K562 (cell line): ENCODE measurements at regions not wholly inside any gene's neighbourhood (a gene's known extent, or its start where the extent isn't known, plus 50 kb on each side); places are given as distances from the start of the nearest gene placed in this dataset.

Source experiments
- CREB3 ChIP-seq: fragments of 450-650 bp; conservative IDR thresholded peaks from 2 replicates; pipeline ENCODE4 v1.6.1; 2016; ENCODE audit warnings: missing genetic modification characterization, low read depth, mild to moderate bottlenecking, missing compliant biosample characterization, moderate library complexity
- DPF2 ChIP-seq: fragments of 450-650 bp; IDR thresholded peaks from 2 replicates; pipeline ENCODE4 v1.6.1; 2016
- ETS1 ChIP-seq: conservative IDR thresholded peaks from 2 replicates; pipeline ENCODE4 v1.6.1; 2011; ENCODE audit warnings: low read depth, mild to moderate bottlenecking, low read length; ENCODE audit not compliant: control insufficient read depth
- MTA3 ChIP-seq: fragments of 450-650 bp; formaldehyde crosslinking; IDR thresholded peaks from 2 replicates; pipeline ENCODE4 v1.6.1; 2017; ENCODE audit warnings: mild to moderate bottlenecking, borderline replicate concordance
- RBM14 ChIP-seq: fragments of 200-400 bp; formaldehyde crosslinking; IDR thresholded peaks from 2 replicates; pipeline ENCODE4 v1.6.1; 2018; ENCODE audit warnings: low read depth, mild to moderate bottlenecking, low read length, moderate library complexity, borderline replicate concordance; ENCODE audit not compliant: insufficient read depth
- RFX1 ChIP-seq: fragments of 450-650 bp; IDR thresholded peaks from 2 replicates; pipeline ENCODE4 v1.6.1; 2016; ENCODE audit warnings: mild to moderate bottlenecking, moderate library complexity
- TFE3 ChIP-seq: fragments of 450-650 bp; formaldehyde crosslinking; IDR thresholded peaks from 2 replicates; pipeline ENCODE4 v1.4.0; 2020; ENCODE audit warnings: mild to moderate bottlenecking, mixed read lengths
- ZC3H11A ChIP-seq: IDR thresholded peaks from 2 replicates; pipeline ENCODE4 v1.6.1; 2012; ENCODE audit warnings: low read depth, low read length, improper control_type of control experiment
- ZNF695 ChIP-seq: fragments of 450-650 bp; formaldehyde crosslinking; IDR thresholded peaks from 2 replicates; pipeline ENCODE4 v1.4.0; 2020; ENCODE audit warnings: mild to moderate bottlenecking, moderate library complexity
- TF ChIP-seq, protein P1 (sequence below): fragments of 250-450 bp; sonication (Bioruptor Pico); IDR thresholded peaks from 2 replicates; pipeline ENCODE4 v1.8.0; 2022; ENCODE audit warnings: moderate library complexity, mild to moderate bottlenecking, inconsistent platforms
- TF ChIP-seq, protein P2 (sequence below): fragments of 200-800 bp; sonication (Bioruptor generic); IDR thresholded peaks from 2 replicates; pipeline ENCODE4 v1.6.1; 2017; ENCODE audit warnings: missing genetic modification characterization, missing compliant biosample characterization

DNA sequence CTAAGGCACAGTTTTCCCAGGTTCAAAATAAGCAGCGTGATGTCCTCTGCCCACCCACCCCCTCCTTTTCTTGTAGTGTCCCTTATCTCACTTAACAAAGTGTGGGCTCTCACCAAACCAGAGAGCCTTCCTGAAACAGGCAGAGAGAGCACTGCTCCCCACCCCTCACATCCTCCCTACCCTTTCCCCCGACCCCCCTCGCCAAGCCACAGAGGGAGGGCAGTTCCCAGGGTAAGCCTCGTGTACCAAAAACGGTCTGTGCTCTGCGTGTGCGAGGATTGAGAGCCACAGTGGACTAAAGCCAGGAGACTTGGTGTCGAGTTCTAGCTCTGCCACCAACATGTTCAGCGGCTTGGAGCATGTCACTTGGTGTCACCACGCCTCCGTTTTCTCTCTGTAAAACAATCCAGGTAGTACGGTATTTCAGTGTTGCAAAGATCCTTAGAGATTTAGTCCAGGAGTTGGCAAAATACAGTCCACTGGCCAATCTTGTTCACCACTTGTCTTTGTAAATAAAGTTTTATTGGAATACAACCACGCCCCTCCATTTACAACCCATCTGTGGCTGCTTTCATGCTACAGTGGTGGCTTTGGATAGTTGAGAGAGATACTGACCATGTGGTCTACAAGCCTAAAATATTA lies 249.9 kb downstream of the OPA1 start (continued):
- TF ChIP-seq, protein P1, sequence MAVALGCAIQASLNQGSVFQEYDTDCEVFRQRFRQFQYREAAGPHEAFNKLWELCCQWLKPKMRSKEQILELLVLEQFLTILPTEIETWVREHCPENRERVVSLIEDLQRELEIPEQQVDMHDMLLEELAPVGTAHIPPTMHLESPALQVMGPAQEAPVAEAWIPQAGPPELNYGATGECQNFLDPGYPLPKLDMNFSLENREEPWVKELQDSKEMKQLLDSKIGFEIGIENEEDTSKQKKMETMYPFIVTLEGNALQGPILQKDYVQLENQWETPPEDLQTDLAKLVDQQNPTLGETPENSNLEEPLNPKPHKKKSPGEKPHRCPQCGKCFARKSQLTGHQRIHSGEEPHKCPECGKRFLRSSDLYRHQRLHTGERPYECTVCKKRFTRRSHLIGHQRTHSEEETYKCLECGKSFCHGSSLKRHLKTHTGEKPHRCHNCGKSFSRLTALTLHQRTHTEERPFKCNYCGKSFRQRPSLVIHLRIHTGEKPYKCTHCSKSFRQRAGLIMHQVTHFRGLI (CRISPR knock-in tag): peak; percentile 60; the same call in 1 of the 2 replicates
- TF ChIP-seq RFX1 (no peak), TFE3 (CRISPR knock-in tag) (0 out of 2 replicates have a peak, but pooled peaks have one; percentile 8), DPF2 (0 out of 2 replicates have a peak, but pooled peaks have one; percentile 39), RBM14 (no peak), MTA3 (peak; percentile 68), ZNF695 (CRISPR knock-in tag) (0 out of 2 replicates have a peak, but pooled peaks have one; percentile 23), ETS1 (no peak), CREB3 (peak; percentile 36), ZC3H11A (no peak)
- TF ChIP-seq, protein P2, sequence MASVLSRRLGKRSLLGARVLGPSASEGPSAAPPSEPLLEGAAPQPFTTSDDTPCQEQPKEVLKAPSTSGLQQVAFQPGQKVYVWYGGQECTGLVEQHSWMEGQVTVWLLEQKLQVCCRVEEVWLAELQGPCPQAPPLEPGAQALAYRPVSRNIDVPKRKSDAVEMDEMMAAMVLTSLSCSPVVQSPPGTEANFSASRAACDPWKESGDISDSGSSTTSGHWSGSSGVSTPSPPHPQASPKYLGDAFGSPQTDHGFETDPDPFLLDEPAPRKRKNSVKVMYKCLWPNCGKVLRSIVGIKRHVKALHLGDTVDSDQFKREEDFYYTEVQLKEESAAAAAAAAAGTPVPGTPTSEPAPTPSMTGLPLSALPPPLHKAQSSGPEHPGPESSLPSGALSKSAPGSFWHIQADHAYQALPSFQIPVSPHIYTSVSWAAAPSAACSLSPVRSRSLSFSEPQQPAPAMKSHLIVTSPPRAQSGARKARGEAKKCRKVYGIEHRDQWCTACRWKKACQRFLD: peak; percentile 90
